ENCODE measurements at regions not wholly inside any gene's neighbourhood (a gene's known extent, or its start where the extent isn't known, plus 50 kb on each side); places are given as distances from the start of the nearest gene placed in this dataset.

- TF ChIP-seq, protein P1, sequence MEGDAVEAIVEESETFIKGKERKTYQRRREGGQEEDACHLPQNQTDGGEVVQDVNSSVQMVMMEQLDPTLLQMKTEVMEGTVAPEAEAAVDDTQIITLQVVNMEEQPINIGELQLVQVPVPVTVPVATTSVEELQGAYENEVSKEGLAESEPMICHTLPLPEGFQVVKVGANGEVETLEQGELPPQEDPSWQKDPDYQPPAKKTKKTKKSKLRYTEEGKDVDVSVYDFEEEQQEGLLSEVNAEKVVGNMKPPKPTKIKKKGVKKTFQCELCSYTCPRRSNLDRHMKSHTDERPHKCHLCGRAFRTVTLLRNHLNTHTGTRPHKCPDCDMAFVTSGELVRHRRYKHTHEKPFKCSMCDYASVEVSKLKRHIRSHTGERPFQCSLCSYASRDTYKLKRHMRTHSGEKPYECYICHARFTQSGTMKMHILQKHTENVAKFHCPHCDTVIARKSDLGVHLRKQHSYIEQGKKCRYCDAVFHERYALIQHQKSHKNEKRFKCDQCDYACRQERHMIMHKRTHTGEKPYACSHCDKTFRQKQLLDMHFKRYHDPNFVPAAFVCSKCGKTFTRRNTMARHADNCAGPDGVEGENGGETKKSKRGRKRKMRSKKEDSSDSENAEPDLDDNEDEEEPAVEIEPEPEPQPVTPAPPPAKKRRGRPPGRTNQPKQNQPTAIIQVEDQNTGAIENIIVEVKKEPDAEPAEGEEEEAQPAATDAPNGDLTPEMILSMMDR (IDR thresholded peaks at IDR 0.05): no peak
- TF ChIP-seq POLR2A (IDR thresholded peaks at IDR 0.05): no peak
These were observed 122.9 kb upstream of the KLF14 start for GRCh38 chr7:130856866-130857265.
